ENCODE measurements at regions not wholly inside any gene's neighbourhood (a gene's known extent, or its start where the extent isn't known, plus 50 kb on each side); places are given as distances from the start of the nearest gene placed in this dataset.

DNA sequence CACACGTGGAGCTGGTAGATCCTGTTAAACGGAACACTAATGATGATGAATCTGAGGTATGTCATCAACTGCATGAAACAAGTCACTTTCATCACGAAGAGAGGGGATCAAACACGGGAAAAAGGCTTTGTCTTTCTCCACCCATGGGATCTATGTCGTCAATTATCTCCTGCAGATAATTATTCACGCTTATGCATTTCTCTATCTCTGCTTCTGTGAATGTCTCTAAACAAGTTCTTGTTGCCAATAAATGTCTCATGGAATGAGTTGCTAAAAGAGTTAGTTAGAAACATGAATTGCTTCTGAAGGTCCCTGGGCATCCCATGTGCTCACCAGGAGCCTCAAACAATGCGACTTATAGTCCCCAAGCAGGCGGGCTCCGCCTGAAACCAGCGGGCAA is 1228.2 kb upstream of the TMEM132C start:
- H3K4me1 ChIP-seq (ENCODE audit: insufficient read depth, low read length), result no peaks in the 10 kb centered on the region
- no peaks in the 10 kb centered on the region for H3K79me1 ChIP-seq (ENCODE audit: insufficient read depth, low read depth, low read length, poor library complexity, severe bottlenecking)
- H2AK5ac ChIP-seq (ENCODE audit: insufficient read length, low read length), result no peak overlapping the region
- no peak overlapping the region for H3K18ac ChIP-seq (ENCODE audit: insufficient read length, low read depth, low read length)
- H3K4me1 Mint-ChIP-seq, result peaks cover 0 to 1% of the 10 kb centered on the region in 2 experiments; a peak in 1 of 4 replicates
- no peak overlapping the region for H3K27ac Mint-ChIP-seq
- H3K9me3 ChIP-seq (ENCODE audit: control insufficient read depth, low read depth, low read length), result no peaks in the 10 kb centered on the region
- H3K27me3 ChIP-seq (ENCODE audit: insufficient read depth, low read length), result no peaks in the 10 kb centered on the region
- H2BK5ac ChIP-seq (ENCODE audit: insufficient read length, low read length), result no peak overlapping the region
- no peak for DNase-seq
- no peak overlapping the region for H3K14ac ChIP-seq (ENCODE audit: insufficient read depth, low read length)
- no peak overlapping the region for H3K56ac ChIP-seq (ENCODE audit: insufficient read length, low read depth, low read length)
- H2BK12ac ChIP-seq (ENCODE audit: insufficient read length, low read depth, low read length), result no peak overlapping the region
- H4K5ac ChIP-seq (ENCODE audit: insufficient read length, low read depth, low read length), result no peak overlapping the region
- no peak overlapping the region for H4K91ac ChIP-seq (ENCODE audit: insufficient read length, low read depth, low read length)
- TF ChIP-seq, protein P1, sequence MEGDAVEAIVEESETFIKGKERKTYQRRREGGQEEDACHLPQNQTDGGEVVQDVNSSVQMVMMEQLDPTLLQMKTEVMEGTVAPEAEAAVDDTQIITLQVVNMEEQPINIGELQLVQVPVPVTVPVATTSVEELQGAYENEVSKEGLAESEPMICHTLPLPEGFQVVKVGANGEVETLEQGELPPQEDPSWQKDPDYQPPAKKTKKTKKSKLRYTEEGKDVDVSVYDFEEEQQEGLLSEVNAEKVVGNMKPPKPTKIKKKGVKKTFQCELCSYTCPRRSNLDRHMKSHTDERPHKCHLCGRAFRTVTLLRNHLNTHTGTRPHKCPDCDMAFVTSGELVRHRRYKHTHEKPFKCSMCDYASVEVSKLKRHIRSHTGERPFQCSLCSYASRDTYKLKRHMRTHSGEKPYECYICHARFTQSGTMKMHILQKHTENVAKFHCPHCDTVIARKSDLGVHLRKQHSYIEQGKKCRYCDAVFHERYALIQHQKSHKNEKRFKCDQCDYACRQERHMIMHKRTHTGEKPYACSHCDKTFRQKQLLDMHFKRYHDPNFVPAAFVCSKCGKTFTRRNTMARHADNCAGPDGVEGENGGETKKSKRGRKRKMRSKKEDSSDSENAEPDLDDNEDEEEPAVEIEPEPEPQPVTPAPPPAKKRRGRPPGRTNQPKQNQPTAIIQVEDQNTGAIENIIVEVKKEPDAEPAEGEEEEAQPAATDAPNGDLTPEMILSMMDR (conservative IDR thresholded peaks at IDR 0.05), result no peak
- WGBS (ENCODE audit: extremely low coverage, insufficient read length, low lambda C conversion rate), result no CpG with 5 or more reads among the region's 10 CpGs
- no peak overlapping the region for H3K9ac ChIP-seq (ENCODE audit: extremely low read depth, insufficient read length, low read length)
- H2BK15ac ChIP-seq (ENCODE audit: low read depth, low read length), result no peak overlapping the region
- H2BK120ac ChIP-seq (ENCODE audit: low read depth, low read length, poor library complexity, severe bottlenecking), result no peak overlapping the region
- no peak overlapping the region for H2AFZ ChIP-seq (ENCODE audit: low read length)
- H3T11ph ChIP-seq (ENCODE audit: low read length), result no peak overlapping the region
- H3K23me2 ChIP-seq (ENCODE audit: insufficient read length, low read depth, low read length, poor library complexity, severe bottlenecking), result no peaks in the 10 kb centered on the region
- H3K36me3 Mint-ChIP-seq (ENCODE audit: insufficient read depth in 1 of 3, low read depth in 3 of 3), result no peaks in the 10 kb centered on the region
- no peaks in the 10 kb centered on the region for H4K20me1 ChIP-seq (ENCODE audit: control insufficient read depth, insufficient read depth, insufficient read length)
- H3K4ac ChIP-seq (ENCODE audit: low read depth, low read length), result no peak overlapping the region
- no peak overlapping the region for H2BK20ac ChIP-seq (ENCODE audit: low read depth, low read length, poor library complexity, severe bottlenecking)
- no peak overlapping the region for H4K8ac ChIP-seq (replicated peaks; ENCODE audit: insufficient read length, low read depth, low read length)
- H3K4me3 Mint-ChIP-seq, result no peak overlapping the region
- H3K4me2 ChIP-seq (ENCODE audit: insufficient read depth, insufficient read length, low read length), result no peak overlapping the region
- no peaks in the 10 kb centered on the region for H3K79me2 ChIP-seq (ENCODE audit: insufficient read depth, low read length)
- H3K9me3 Mint-ChIP-seq, result no peaks in the 10 kb centered on the region
- H3K27ac ChIP-seq (ENCODE audit: insufficient read length, low read depth, low read length), result no peak overlapping the region
- no peak overlapping the region for H3K23ac ChIP-seq (ENCODE audit: insufficient read length, low read depth, low read length)
- H3K27me3 Mint-ChIP-seq (ENCODE audit: low read depth), result peaks cover 2% of the 10 kb centered on the region; the same call in 1 of the 2 replicates

Measured in H9 (cell line).